SW 1271 (cell line): ENCODE measurements at regions not wholly inside any gene's neighbourhood (a gene's known extent, or its start where the extent isn't known, plus 50 kb on each side); places are given as distances from the start of the nearest gene placed in this dataset.
"Not testable (repeated sequence)": the region's sequence is repeated elsewhere in the genome, so short reads cannot be mapped to it uniquely, and the experiment has no call there.

ENCODE experiments used
- DNase-seq, 2 experiments: peaks; one replicate each; lab custom pipeline; 2025; lab: John Stamatoyannopoulos, UW

GRCh38 chr2:153420394-153420793, 58.2 kb downstream of the RPRM start:
- no peak for DNase-seq

GRCh38 chr2:153417077-153417476, 61.5 kb downstream of the RPRM start:
- DNase-seq: no peak

- no peak for DNase-seq
These were observed 62.5 kb downstream of the RPRM start for GRCh38 chr2:153416071-153416470.

- no peak for DNase-seq
These were observed 69.7 kb downstream of the RPRM start for GRCh38 chr2:153408710-153409385.

- DNase-seq: no peak
These were observed 73.4 kb downstream of the RPRM start for GRCh38 chr2:153405196-153405595.

- no peak for DNase-seq
These were observed 73.8 kb downstream of the RPRM start for GRCh38 chr2:153404792-153405191.

GRCh38 chr2:153403940-153404339, 74.6 kb downstream of the RPRM start:
- DNase-seq: no peak

- DNase-seq: not testable (repeated sequence)
These were observed 75.2 kb downstream of the RPRM start for GRCh38 chr2:153403352-153403751.

GRCh38 chr2:153394686-153395085, 83.9 kb downstream of the RPRM start:
- DNase-seq: no peak

GRCh38 chr2:153394247-153394646, 84.3 kb downstream of the RPRM start:
- no peak for DNase-seq

- no peak for DNase-seq
These were observed 85.0 kb downstream of the RPRM start for GRCh38 chr2:153393518-153393917.

GRCh38 chr2:153391131-153391530, 87.4 kb downstream of the RPRM start:
- no peak for DNase-seq

GRCh38 chr2:153388246-153388645, 90.3 kb downstream of the RPRM start:
- DNase-seq: no peak

- no peak for DNase-seq
These were observed 91.4 kb downstream of the RPRM start for GRCh38 chr2:153387203-153387602.

GRCh38 chr2:153386481-153386897, 92.1 kb downstream of the RPRM start:
- DNase-seq: no peak

GRCh38 chr2:153373510-153374279, 104.9 kb downstream of the RPRM start:
- DNase-seq: no peak

GRCh38 chr2:153360239-153360638, 118.3 kb downstream of the RPRM start:
- DNase-seq: no peak

- peak; percentile 1 to 40 for DNase-seq
These were observed 124.2 kb downstream of the RPRM start for GRCh38 chr2:153354377-153354776.

GRCh38 chr2:153349603-153350002, 129.0 kb downstream of the RPRM start:
- DNase-seq: no peak

- no peak for DNase-seq
These were observed 130.6 kb downstream of the RPRM start for GRCh38 chr2:153347818-153348495.

- DNase-seq: no peak
These were observed 157.7 kb downstream of the RPRM start for GRCh38 chr2:153320879-153321278.

- no peak for DNase-seq
These were observed 167.1 kb downstream of the RPRM start for GRCh38 chr2:153311432-153311831.

GRCh38 chr2:153308466-153308865, 170.1 kb downstream of the RPRM start:
- no peak for DNase-seq
